ENCODE measurements at regions not wholly inside any gene's neighbourhood (a gene's known extent, or its start where the extent isn't known, plus 50 kb on each side); places are given as distances from the start of the nearest gene placed in this dataset.

- Mint-ChIP-seq H3K27ac (peak overlapping the region; percentile 66 to 100), H3K27me3 (no peaks in the 10 kb centered on the region), H3K4me1 (peaks cover 42 to 50% (median 47%) of the 10 kb centered on the region in 3 donors), H3K9me3 (peaks cover 9 to 14% (median 10%) of the 10 kb centered on the region in 3 donors), H3K4me3 (no peak overlapping the region), H3K36me3 (peaks cover 22% of the 10 kb centered on the region)
- Histone ChIP-seq H3K4me3 (ENCODE audit: control insufficient read depth in 1 of 2, extremely low read depth in 1 of 2, low read length in 1 of 2) (no peak overlapping the region), H3K9me3 (peaks cover 7% of the 10 kb centered on the region), H3K4me1 (ENCODE audit: control insufficient read depth in 1 of 2, extremely low read depth in 1 of 2, insufficient read depth in 2 of 2, low read length in 2 of 2) (peaks cover 7 to 51% of the 10 kb centered on the region in 2 experiments), H3K27me3 (replicated peaks in 1 of 2; ENCODE audit: control insufficient read depth in 2 of 2, extremely low read depth in 1 of 2, insufficient read depth in 2 of 2, low read length in 1 of 2) (no peaks in the 10 kb centered on the region), H3K36me3 (ENCODE audit: control insufficient read depth in 2 of 2, extremely low read depth in 1 of 2, insufficient read depth in 1 of 2, low read length in 1 of 2) (no peaks in the 10 kb centered on the region), H3K27ac (ENCODE audit: low read length) (no peak overlapping the region)
- ATAC-seq (replicated peaks in 1 of 4), result no peak
- no peak for DNase-seq
- CTCF ChIA-PET, result no interaction called here
- POLR2A ChIA-PET, result no interaction called here
- WGBS (ENCODE audit: insufficient coverage), result no CpG with 5 or more reads among the region's 1 CpG
Observed at GRCh38 chr14:96959992-96960391, 162.8 kb downstream of the VRK1 start.

- H3K27me3 Mint-ChIP-seq, result no peaks in the 10 kb centered on the region
- H3K4me1 Mint-ChIP-seq, result peaks cover 42 to 51% (median 50%) of the 10 kb centered on the region in 3 donors
- Histone ChIP-seq H3K4me3 (ENCODE audit: control insufficient read depth in 1 of 2, extremely low read depth in 1 of 2, low read length in 1 of 2) (no peak overlapping the region), H3K9me3 (peaks cover 7% of the 10 kb centered on the region), H3K27me3 (replicated peaks in 1 of 2; ENCODE audit: control insufficient read depth in 2 of 2, extremely low read depth in 1 of 2, insufficient read depth in 2 of 2, low read length in 1 of 2) (no peaks in the 10 kb centered on the region), H3K4me1 (ENCODE audit: control insufficient read depth in 1 of 2, extremely low read depth in 1 of 2, insufficient read depth in 2 of 2, low read length in 2 of 2) (peaks cover 7 to 53% of the 10 kb centered on the region in 2 experiments), H3K36me3 (ENCODE audit: control insufficient read depth in 2 of 2, extremely low read depth in 1 of 2, insufficient read depth in 1 of 2, low read length in 1 of 2) (no peaks in the 10 kb centered on the region), H3K27ac (ENCODE audit: low read length) (no peak overlapping the region)
- ChIA-PET POLR2A (interaction anchor here in 1 of 2 donors (0.5 kb wide), 1 partner anchor 91 kb away, joined by 3 read pairs; no protein-coding TSS in a partner anchor), CTCF (no interaction called here)
- DNase-seq (no peak), ATAC-seq (replicated peaks in 1 of 4) (no peak)
- H3K9me3 Mint-ChIP-seq, result peaks cover 9 to 14% (median 10%) of the 10 kb centered on the region in 3 donors
- peak overlapping the region; percentile 99 to 100 for H3K27ac Mint-ChIP-seq
- peak overlapping the region in 1 of 3 donors; percentile 71 for H3K4me3 Mint-ChIP-seq
- H3K36me3 Mint-ChIP-seq, result peaks cover 22% of the 10 kb centered on the region
- WGBS (ENCODE audit: insufficient coverage), result 20% methylated on average over 1 of the region's 2 CpGs
Observed at GRCh38 chr14:96960598-96961116, 163.5 kb downstream of the VRK1 start.

- H3K36me3 Mint-ChIP-seq, result peaks cover 22% of the 10 kb centered on the region
- no peak for DNase-seq
- H3K27ac ChIP-seq (ENCODE audit: low read length), result peak overlapping the region; percentile 78
- H3K9me3 Mint-ChIP-seq, result peaks cover 9 to 14% (median 10%) of the 10 kb centered on the region in 3 donors
- no peaks in the 10 kb centered on the region for H3K27me3 Mint-ChIP-seq
- H3K4me3 Mint-ChIP-seq, result peak overlapping the region; percentile 17 to 71 (median 61)
- H3K4me1 Mint-ChIP-seq, result peaks cover 51 to 62% (median 59%) of the 10 kb centered on the region in 3 donors
- peaks cover 7 to 61% of the 10 kb centered on the region in 2 experiments for H3K4me1 ChIP-seq (ENCODE audit: control insufficient read depth in 1 of 2, extremely low read depth in 1 of 2, insufficient read depth in 2 of 2, low read length in 2 of 2)
- peak overlapping the region in 1 of 2 donors; percentile 3 for H3K4me3 ChIP-seq (ENCODE audit: control insufficient read depth in 1 of 2, extremely low read depth in 1 of 2, low read length in 1 of 2)
- POLR2A ChIA-PET, result interaction anchor here in 1 of 2 donors (0.7 kb wide), 1 partner anchor 13 kb away, joined by 3 read pairs; no protein-coding TSS in a partner anchor
- peaks cover 7% of the 10 kb centered on the region for H3K9me3 ChIP-seq
- peak in 2 of 4 experiments; percentile 11 to 14 for ATAC-seq (replicated peaks in 1 of 4)
- CTCF ChIA-PET, result no interaction called here
- H3K36me3 ChIP-seq (ENCODE audit: control insufficient read depth in 2 of 2, extremely low read depth in 1 of 2, insufficient read depth in 1 of 2, low read length in 1 of 2), result no peaks in the 10 kb centered on the region
- peak overlapping the region; percentile 99 to 100 for H3K27ac Mint-ChIP-seq
- WGBS (ENCODE audit: insufficient coverage), result 50% methylated on average over 1 of the region's 2 CpGs
- H3K27me3 ChIP-seq (replicated peaks in 1 of 2; ENCODE audit: control insufficient read depth in 2 of 2, extremely low read depth in 1 of 2, insufficient read depth in 2 of 2, low read length in 1 of 2), result no peaks in the 10 kb centered on the region
Observed at GRCh38 chr14:96961895-96962294, 164.7 kb downstream of the VRK1 start.

GRCh38 chr14:96962337-96962736 is 165.2 kb downstream of the VRK1 start:
- peak; percentile 87 to 92 (median 90) for ATAC-seq (replicated peaks in 1 of 4)

GRCh38 chr14:96964726-96965415 is 167.7 kb downstream of the VRK1 start:
- H3K9me3 Mint-ChIP-seq, result peaks cover 9 to 17% (median 12%) of the 10 kb centered on the region in 3 donors
- peak overlapping the region; percentile 78 for H3K27ac ChIP-seq (ENCODE audit: low read length)
- POLR2A ChIA-PET, result no interaction called here
- peaks cover 7 to 61% of the 10 kb centered on the region in 2 experiments for H3K4me1 ChIP-seq (ENCODE audit: control insufficient read depth in 1 of 2, extremely low read depth in 1 of 2, insufficient read depth in 2 of 2, low read length in 2 of 2)
- H3K36me3 ChIP-seq (ENCODE audit: control insufficient read depth in 2 of 2, extremely low read depth in 1 of 2, insufficient read depth in 1 of 2, low read length in 1 of 2), result no peaks in the 10 kb centered on the region
- 94% methylated on average over 15 of the region's 25 CpGs for WGBS (ENCODE audit: insufficient coverage)
- peak overlapping the region; percentile 99 to 100 for H3K27ac Mint-ChIP-seq
- CTCF ChIA-PET, result interaction anchor here in 1 of 2 donors (0.6 kb wide), 1 partner anchor 224 kb away, joined by 7 read pairs; no protein-coding TSS in a partner anchor
- ATAC-seq (replicated peaks in 1 of 4) (no peak), DNase-seq (no peak)
- H3K9me3 ChIP-seq, result peaks cover 7% of the 10 kb centered on the region
- H3K27me3 Mint-ChIP-seq, result no peaks in the 10 kb centered on the region
- no peaks in the 10 kb centered on the region for H3K27me3 ChIP-seq (replicated peaks in 1 of 2; ENCODE audit: control insufficient read depth in 2 of 2, extremely low read depth in 1 of 2, insufficient read depth in 2 of 2, low read length in 1 of 2)
- H3K36me3 Mint-ChIP-seq, result peaks cover 22% of the 10 kb centered on the region
- no peak overlapping the region for H3K4me3 Mint-ChIP-seq
- no peak overlapping the region for H3K4me3 ChIP-seq (ENCODE audit: control insufficient read depth in 1 of 2, extremely low read depth in 1 of 2, low read length in 1 of 2)
- peaks cover 55 to 64% (median 64%) of the 10 kb centered on the region in 3 donors for H3K4me1 Mint-ChIP-seq

More at GRCh38 chr14:96962337-96962736, 165.2 kb downstream of the VRK1 start:
- WGBS (ENCODE audit: insufficient coverage), result 0% methylated on average over 2 of the region's 2 CpGs
- POLR2A ChIA-PET, result interaction anchor here in 1 of 2 donors (0.7 kb wide), 1 partner anchor 13 kb away, joined by 3 read pairs; no protein-coding TSS in a partner anchor
- H3K9me3 Mint-ChIP-seq, result peaks cover 9 to 14% (median 10%) of the 10 kb centered on the region in 3 donors
- CTCF ChIA-PET, result no interaction called here
- peak in 31 of 35 experiments; percentile 6 to 61 (median 25) for DNase-seq
- peaks cover 7 to 61% of the 10 kb centered on the region in 2 experiments for H3K4me1 ChIP-seq (ENCODE audit: control insufficient read depth in 1 of 2, extremely low read depth in 1 of 2, insufficient read depth in 2 of 2, low read length in 2 of 2)
- H3K4me1 Mint-ChIP-seq, result peaks cover 55 to 64% (median 63%) of the 10 kb centered on the region in 3 donors
- H3K27me3 ChIP-seq (replicated peaks in 1 of 2; ENCODE audit: control insufficient read depth in 2 of 2, extremely low read depth in 1 of 2, insufficient read depth in 2 of 2, low read length in 1 of 2), result no peaks in the 10 kb centered on the region
- peak overlapping the region; percentile 78 for H3K27ac ChIP-seq (ENCODE audit: low read length)
- H3K36me3 ChIP-seq (ENCODE audit: control insufficient read depth in 2 of 2, extremely low read depth in 1 of 2, insufficient read depth in 1 of 2, low read length in 1 of 2), result no peaks in the 10 kb centered on the region
- H3K4me3 Mint-ChIP-seq, result peak overlapping the region; percentile 17 to 71 (median 61)
- peak overlapping the region; percentile 99 to 100 for H3K27ac Mint-ChIP-seq
- peak overlapping the region in 1 of 2 donors; percentile 3 for H3K4me3 ChIP-seq (ENCODE audit: control insufficient read depth in 1 of 2, extremely low read depth in 1 of 2, low read length in 1 of 2)
- H3K27me3 Mint-ChIP-seq, result no peaks in the 10 kb centered on the region
- H3K36me3 Mint-ChIP-seq, result peaks cover 22% of the 10 kb centered on the region
- H3K9me3 ChIP-seq, result peaks cover 7% of the 10 kb centered on the region

GRCh38 chr14:96965885-96966595 is 168.9 kb downstream of the VRK1 start:
- peak overlapping the region; percentile 57 to 78 for H3K27ac Mint-ChIP-seq
- Histone ChIP-seq H3K36me3 (ENCODE audit: control insufficient read depth in 2 of 2, extremely low read depth in 1 of 2, insufficient read depth in 1 of 2, low read length in 1 of 2) (no peaks in the 10 kb centered on the region), H3K27me3 (replicated peaks in 1 of 2; ENCODE audit: control insufficient read depth in 2 of 2, extremely low read depth in 1 of 2, insufficient read depth in 2 of 2, low read length in 1 of 2) (no peaks in the 10 kb centered on the region), H3K9me3 (peaks cover 7% of the 10 kb centered on the region), H3K4me3 (ENCODE audit: control insufficient read depth in 1 of 2, extremely low read depth in 1 of 2, low read length in 1 of 2) (no peak overlapping the region), H3K4me1 (ENCODE audit: control insufficient read depth in 1 of 2, extremely low read depth in 1 of 2, insufficient read depth in 2 of 2, low read length in 2 of 2) (peaks cover 7 to 49% of the 10 kb centered on the region in 2 experiments), H3K27ac (ENCODE audit: low read length) (peak overlapping the region; percentile 18)
- WGBS (ENCODE audit: insufficient coverage), result 90% methylated on average over 9 of the region's 11 CpGs
- peak overlapping the region in 1 of 3 donors; percentile 13 for H3K4me3 Mint-ChIP-seq
- peaks cover 9 to 12% (median 11%) of the 10 kb centered on the region in 3 donors for H3K9me3 Mint-ChIP-seq
- no peaks in the 10 kb centered on the region for H3K27me3 Mint-ChIP-seq
- POLR2A ChIA-PET, result no interaction called here
- DNase-seq (no peak), ATAC-seq (replicated peaks in 1 of 4) (no peak)
- peaks cover 48 to 54% (median 54%) of the 10 kb centered on the region in 3 donors for H3K4me1 Mint-ChIP-seq
- peaks cover 16% of the 10 kb centered on the region for H3K36me3 Mint-ChIP-seq
- CTCF ChIA-PET, result no interaction called here
